T-helper 2 cell treated with Interferon-gamma antibody and Interleukin-4, amounts not matched to agents 100 ng/mL and 5 ng/mL, for 36 hours (primary cell): ENCODE measurements at regions not wholly inside any gene's neighbourhood (a gene's known extent, or its start where the extent isn't known, plus 50 kb on each side); places are given as distances from the start of the nearest gene placed in this dataset.

Source experiments
- intact Hi-C: fragments of 100-400 bp; cut with micrococcal nuclease; formaldehyde crosslinking; loops from one replicate; pipeline ENCODE4 v1.15.1; 2023

DNA sequence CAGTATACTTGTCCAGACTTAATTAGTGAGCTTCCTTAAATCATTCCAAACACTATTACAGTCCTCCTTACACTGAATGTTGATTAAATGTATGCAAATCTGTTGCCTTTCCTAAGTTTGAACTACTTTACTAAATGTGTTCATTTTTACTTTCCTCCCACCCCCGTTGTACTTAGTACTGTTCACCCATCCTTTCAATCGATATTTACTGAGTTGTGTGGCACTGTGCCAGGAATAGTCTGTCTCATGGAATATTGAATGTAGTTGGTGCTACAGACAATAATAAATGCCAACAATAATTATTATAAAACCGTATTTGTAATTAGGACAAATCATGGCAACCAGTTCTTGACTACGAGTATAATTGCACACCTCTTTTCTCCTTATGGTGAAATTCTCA is 335.7 kb downstream of the GPR37 start:
- intact Hi-C loops: no loop called here

DNA sequence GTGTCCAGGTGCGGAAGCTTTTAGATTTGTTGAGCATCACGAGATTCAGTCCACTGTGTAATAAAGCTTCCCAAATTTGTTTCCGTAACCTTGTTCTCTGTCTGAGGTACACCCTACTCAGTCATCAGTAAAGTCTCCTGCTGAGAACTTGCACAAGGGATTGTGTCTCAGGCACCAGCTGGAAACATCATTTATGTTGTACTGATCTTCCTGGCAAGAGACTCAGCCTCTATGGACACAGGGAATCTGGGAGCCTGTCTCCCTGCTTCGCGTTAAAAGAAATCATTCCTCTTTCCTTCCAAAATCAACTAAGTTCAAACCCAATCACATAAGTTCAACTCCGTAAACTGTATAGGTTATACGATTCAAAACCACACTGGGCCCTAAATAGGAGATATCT is 336.8 kb downstream of the GPR37 start:
- intact Hi-C loops: no loop called here

DNA sequence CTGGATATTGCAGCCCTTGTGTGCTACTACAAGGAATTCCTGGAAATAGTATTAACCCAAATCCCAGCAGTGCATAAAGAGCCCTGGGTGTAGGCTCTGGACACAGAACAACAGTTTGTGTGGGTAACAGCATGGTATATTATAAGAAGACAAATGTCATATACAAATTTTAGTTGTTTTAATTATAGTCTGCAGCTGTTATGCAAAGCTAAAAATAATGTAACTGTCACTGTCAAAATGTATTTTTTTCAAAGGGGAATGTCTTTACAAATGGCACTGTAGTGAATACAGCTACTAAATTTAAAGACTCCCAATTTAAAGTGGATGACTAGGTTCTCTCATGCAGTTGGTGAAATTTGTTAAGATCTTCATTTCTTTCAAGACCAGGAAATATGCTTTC is 339.0 kb downstream of the GPR37 start:
- intact Hi-C loops: no loop called here

DNA sequence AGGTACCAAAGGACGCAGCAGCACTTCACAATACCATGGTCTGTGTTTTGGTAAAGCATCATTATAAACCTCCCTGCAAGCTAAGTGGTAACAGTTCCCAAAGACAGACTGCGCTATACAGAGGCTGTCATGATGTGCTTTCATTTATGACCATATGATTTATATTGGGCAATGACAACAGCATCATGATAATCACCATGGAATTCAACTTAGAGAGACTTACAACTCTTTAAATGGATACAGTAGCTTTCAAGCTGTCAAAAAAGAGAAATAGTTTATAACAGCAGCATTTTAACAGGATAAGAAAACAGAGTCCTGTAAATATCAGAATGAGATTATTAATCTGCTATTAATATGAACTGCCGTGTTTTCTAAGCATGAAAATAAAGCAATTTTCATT is 341.7 kb downstream of the GPR37 start:
- intact Hi-C loops: no loop called here

- intact Hi-C loops: no loop called here
Observed at GRCh38 chr7:124422081-124422480, 343.5 kb downstream of the GPR37 start.

DNA sequence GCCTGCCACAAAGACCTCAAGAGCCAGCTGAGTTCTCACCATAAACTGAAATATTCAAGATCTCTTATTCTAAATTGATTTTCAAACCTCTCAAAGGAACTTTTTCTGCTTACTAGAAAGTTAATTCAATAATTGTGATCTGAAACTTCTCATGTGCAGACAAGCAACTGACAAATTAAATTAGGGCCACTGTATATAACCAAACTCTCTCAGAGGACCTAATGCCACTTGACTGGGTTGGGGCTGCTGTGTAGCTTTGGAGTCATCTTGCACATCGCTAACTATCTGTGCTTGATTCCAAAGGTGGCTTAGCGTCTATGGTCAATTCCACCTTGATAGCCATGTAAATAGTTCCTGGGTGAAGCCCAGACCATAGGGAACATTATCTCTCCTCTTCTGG is 345.2 kb downstream of the GPR37 start:
- intact Hi-C loops: no loop called here

- intact Hi-C loops: no loop called here
Observed at GRCh38 chr7:124413029-124413428, 352.6 kb downstream of the GPR37 start.

- intact Hi-C loops: no loop called here
Observed at GRCh38 chr7:124412531-124412930, 353.1 kb downstream of the GPR37 start.

DNA sequence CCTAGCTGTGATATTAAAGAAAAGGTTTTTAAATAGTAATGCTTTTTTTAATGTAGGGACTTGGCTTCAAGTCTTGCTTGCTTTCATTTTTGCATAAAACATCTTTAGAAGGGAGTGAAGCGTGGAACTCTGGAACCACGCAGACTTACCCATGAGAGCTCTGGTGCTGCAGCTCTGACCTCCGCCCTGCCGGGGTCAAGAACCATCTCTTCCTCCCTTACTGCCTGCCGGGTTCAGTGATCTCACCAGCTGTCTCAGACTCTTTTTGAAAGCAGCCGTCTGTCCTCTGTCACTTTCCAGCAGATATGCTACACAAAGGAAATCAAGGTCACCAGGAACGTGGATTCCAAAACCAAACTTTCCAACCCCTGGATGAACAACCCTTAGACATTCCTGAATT is 353.8 kb downstream of the GPR37 start:
- intact Hi-C loops: no loop called here

DNA sequence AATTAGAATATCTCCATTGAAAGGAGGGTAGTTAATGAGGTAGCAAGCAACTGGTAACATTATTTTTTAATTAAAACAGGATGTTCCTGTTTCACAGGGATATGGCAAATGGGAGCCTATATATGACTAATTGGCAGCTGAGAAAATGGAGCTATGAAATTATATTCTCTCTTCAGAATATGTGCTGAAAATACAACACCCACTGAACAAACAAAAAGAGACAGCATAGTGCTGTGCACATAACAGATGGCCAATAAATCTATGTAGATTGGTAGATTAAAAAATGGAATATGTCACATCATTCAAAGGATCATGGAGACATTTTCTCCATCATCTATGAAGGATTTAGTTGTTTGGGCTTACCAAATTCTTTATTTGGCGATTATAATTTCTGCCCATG is 362.0 kb downstream of the GPR37 start:
- intact Hi-C loops: no loop called here

- intact Hi-C loops: no loop called here
Observed at GRCh38 chr7:124403112-124403511, 362.5 kb downstream of the GPR37 start.

- intact Hi-C loops: no loop called here
Observed at GRCh38 chr7:124399941-124400340, 365.7 kb downstream of the GPR37 start.

DNA sequence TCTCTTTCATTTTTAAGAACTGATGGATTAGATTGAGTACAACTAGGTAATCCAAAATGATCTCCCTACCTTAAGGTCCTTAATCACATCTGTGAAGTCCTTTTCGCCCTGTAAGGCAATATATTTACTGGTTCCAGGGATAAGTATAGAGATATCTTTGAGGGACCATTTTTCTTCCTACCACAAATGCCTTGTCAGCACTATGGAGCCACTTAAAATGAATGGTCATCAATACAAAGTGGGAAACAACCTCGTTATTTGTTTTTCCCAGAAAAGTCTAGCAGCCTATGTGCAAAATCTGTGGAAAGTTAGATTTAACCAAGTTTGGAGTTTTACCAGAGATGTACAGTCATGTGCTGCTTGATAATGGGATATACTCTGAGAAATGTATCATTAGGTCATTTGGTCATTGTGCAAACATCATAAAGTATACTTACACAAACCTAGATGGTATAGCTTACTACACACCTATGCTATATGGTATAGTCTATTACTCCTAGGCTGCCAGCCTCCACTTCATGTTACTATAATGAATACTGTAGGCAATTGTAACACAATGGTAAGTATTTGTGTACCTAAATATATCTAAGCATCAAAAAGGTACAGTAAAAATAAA is 366.2 kb upstream of the TMEM229A start:
- intact Hi-C loops: no loop called here

GRCh38 chr7:124397134-124397533 is 364.3 kb upstream of the TMEM229A start:
- intact Hi-C loops: no loop called here

- intact Hi-C loops: no loop called here
Observed at GRCh38 chr7:124390301-124390700, 357.4 kb upstream of the TMEM229A start.

DNA sequence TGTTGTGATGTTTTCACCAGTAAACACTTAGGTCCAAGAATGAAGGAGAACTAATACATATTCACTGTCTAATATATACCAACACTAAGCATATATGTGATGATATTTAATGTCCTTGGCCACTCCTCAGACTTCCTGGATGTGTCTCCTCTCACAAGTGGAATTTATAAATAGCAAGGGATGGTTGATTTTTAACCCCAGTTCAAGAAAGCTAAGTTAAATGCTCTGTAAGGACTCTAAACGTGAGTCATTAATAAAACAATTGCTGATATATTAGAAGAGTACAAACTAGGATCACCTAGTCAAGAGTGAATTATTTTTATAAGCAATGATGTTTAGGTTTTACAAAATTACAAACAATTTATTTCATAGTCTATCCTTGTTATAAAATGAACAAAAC is 355.9 kb upstream of the TMEM229A start:
- intact Hi-C loops: no loop called here

GRCh38 chr7:124387056-124387455 is 354.2 kb upstream of the TMEM229A start:
- intact Hi-C loops: no loop called here

DNA sequence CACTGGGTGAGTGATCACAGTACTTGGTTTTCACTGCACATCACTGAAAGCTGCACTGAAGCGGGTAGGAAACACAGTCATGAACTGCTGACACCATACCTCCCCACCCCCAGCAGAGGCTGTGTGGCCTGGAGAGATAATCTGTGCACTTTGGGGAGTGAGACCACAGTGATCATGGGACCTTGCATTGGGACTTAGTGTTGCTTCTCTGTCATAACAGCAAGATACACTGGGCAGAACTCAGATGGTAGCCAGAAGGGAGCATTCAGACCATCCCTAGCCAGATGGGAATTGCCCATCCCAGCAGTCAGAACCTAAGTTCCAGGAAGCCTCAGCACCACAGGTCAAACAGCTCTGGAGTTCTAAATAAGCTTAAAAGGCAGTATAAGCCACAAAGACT is 346.4 kb upstream of the TMEM229A start:
- intact Hi-C loops: no loop called here

GRCh38 chr7:124376111-124376510 is 343.2 kb upstream of the TMEM229A start:
- intact Hi-C loops: no loop called here

DNA sequence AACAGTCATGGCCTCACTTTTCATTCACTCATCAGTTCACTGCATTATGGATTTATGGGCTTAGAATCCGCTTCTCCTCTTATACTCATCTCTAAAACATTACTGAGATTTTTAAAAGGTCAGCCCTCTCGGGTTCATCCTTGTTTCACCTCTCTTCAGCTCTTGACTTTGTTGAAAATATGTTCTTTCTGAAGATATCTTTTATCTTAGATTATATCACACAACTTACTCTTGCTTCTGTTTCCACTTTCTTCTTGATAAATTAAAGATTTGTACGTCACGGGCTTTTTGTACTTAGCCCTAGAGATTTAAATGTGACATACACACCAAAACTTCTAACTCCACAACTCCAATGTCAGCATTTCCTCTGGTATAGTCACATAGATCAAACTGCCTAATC is 342.5 kb upstream of the TMEM229A start:
- intact Hi-C loops: no loop called here

- intact Hi-C loops: no loop called here
Observed at GRCh38 chr7:124369310-124369709, 336.4 kb upstream of the TMEM229A start.

DNA sequence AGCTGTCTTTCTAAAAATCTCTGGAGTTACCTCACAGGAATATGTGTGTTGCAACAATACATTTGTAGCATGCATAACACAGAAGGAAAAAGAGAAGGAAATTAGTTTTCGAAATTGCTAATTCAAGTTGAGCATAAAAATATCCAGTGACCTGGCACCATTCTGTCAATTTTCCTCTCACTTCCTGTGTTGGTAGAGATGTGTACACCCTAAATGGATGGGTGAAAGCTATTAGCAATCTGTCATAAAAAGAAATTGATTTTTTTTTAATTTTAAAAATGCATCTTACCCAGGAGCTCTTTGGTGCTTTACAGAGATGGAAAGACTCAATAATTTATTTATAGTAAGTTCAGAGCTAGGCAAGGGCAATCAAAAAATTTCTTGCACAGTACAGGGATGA is 333.3 kb upstream of the TMEM229A start:
- intact Hi-C loops: no loop called here

DNA sequence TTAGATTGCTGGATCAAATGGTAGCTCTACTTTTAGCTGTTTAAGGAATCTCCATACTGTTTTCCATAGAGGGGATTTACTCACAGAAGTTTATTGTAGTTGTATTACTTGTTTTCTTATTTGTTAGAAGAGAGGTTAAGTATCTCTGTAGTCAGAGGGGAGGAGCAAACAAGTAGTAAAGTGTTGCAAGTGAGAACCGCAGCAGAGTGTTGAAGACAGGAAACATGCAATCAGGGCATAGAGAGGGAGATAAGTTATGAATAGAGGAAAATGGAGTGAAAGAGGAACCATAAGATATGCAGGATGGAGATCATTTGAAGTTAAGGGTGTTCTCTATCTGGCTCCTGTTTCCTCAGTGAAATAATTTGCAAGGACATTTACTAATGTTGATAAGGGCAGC is 331.4 kb upstream of the TMEM229A start:
- intact Hi-C loops: no loop called here

DNA sequence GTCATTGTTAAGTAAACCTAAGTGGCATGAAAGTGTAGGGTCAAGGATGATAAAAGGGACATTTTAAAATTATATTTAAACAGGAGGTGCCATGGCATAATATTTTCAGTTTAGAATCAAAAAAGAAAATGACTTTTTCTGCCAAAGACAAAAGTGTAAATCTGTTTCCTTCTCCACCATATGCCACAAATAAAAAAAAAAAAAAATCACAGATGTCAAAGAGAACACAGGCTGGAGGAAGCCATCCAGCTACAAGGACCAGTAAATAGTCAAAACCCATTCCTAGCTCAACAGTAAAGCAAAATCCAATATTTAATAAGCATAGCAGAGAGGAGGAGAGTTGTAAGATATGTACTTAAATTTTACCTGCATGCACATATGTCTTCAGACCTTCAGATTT is 321.3 kb upstream of the TMEM229A start:
- intact Hi-C loops: no loop called here
